ENCODE measurements at regions not wholly inside any gene's neighbourhood (a gene's known extent, or its start where the extent isn't known, plus 50 kb on each side); places are given as distances from the start of the nearest gene placed in this dataset.
"Not testable (repeated sequence)": the region's sequence is repeated elsewhere in the genome, so short reads cannot be mapped to it uniquely, and the experiment has no call there.

- DNase-seq, result peak; percentile 32
Measured at GRCh38 chr4:169342906-169343564, 72.3 kb upstream of the SH3RF1 start.

- no peak for DNase-seq
Measured at GRCh38 chr4:169342159-169342860, 71.6 kb upstream of the SH3RF1 start.

GRCh38 chr4:169341490-169341889 is 70.7 kb upstream of the SH3RF1 start:
- DNase-seq, result peak; percentile 29

GRCh38 chr4:169340834-169341233 is 70.1 kb upstream of the SH3RF1 start:
- no peak for DNase-seq

- DNase-seq, result peak; percentile 81
Measured at GRCh38 chr4:169338241-169338640, 67.5 kb upstream of the SH3RF1 start.

GRCh38 chr4:169337510-169337909 is 66.8 kb upstream of the SH3RF1 start:
- DNase-seq, result peak; percentile 99

GRCh38 chr4:169335331-169335730 is 64.6 kb upstream of the SH3RF1 start:
- DNase-seq, result peak; percentile 92

- DNase-seq, result no peak
Measured at GRCh38 chr4:169334335-169334734, 63.6 kb upstream of the SH3RF1 start.

GRCh38 chr4:169333265-169333664 is 62.5 kb upstream of the SH3RF1 start:
- DNase-seq, result no peak

GRCh38 chr4:169332583-169332982 is 61.8 kb upstream of the SH3RF1 start:
- DNase-seq, result no peak

- DNase-seq, result no peak
Measured at GRCh38 chr4:169330811-169331210, 60.1 kb upstream of the SH3RF1 start.

GRCh38 chr4:169330095-169330494 is 59.3 kb upstream of the SH3RF1 start:
- no peak for DNase-seq

GRCh38 chr4:169327951-169328350 is 57.2 kb upstream of the SH3RF1 start:
- no peak for DNase-seq

GRCh38 chr4:169323925-169324324 is 53.2 kb upstream of the SH3RF1 start:
- DNase-seq, result not testable (repeated sequence)

GRCh38 chr4:169322833-169323232 is 52.1 kb upstream of the SH3RF1 start:
- DNase-seq, result not testable (repeated sequence)

Data from fibroblast of skin of back (primary cell).